Caco-2 (cell line): ENCODE measurements at regions not wholly inside any gene's neighbourhood (a gene's known extent, or its start where the extent isn't known, plus 50 kb on each side); places are given as distances from the start of the nearest gene placed in this dataset.

Source experiments
- BruUV-seq: library from RNA; stranded (reverse); fragments of 400-500 nt; replicated peaks from 2 replicates; lab custom pipeline; 2021; lab: Mats Ljungman, UMichigan
- CTCF ChIA-PET: fragments of 300-600 bp; sonication (Branson Sonifier 250); formaldehyde crosslinking; loops from one replicate; lab custom pipeline; 2022; ENCODE audit warnings: antibody characterized with exemption; lab: Charles Lee
- POLR2A ChIA-PET: fragments of 300-600 bp; sonication (Branson Sonifier 250); formaldehyde crosslinking; loops from one replicate; lab custom pipeline; 2022; ENCODE audit warnings: antibody characterized with exemption; lab: Charles Lee
- DNase-seq, 2 experiments: peaks; one replicate each; pipeline versions ENCODE4 v3.0.0 to v3.0.0-alpha.2; 2020 to 2022
- H3K27me3 ChIP-seq: replicated peaks from 2 replicates; pipeline ENCODE4 v1.6.0; 2011; ENCODE audit warnings: low read length; ENCODE audit not compliant: control insufficient read depth, insufficient read depth
- H3K36me3 ChIP-seq: 2 replicates; pipeline ENCODE4 v1.5.1; 2011; ENCODE audit warnings: low read length; ENCODE audit not compliant: control insufficient read depth, insufficient read depth
- H3K4me1 ChIP-seq: fragments of 250-450 bp; sonication (Bioruptor Pico); 2 replicates; pipeline ENCODE4 v1.5.1; 2020; ENCODE audit warnings: mild to moderate bottlenecking
- H3K4me3 ChIP-seq: 2 replicates; pipeline ENCODE4 v1.5.1; 2011; ENCODE audit warnings: low read depth, mild to moderate bottlenecking, control low read depth, low read length
- H3K9me3 ChIP-seq: fragments of 250-450 bp; sonication (Bioruptor Pico); 2 replicates; pipeline ENCODE4 v1.5.1; 2020; ENCODE audit warnings: mild to moderate bottlenecking, moderate library complexity
- H3K27ac Mint-ChIP-seq: one replicate; pipeline ENCODE4 v1.8.0; 2022; ENCODE audit warnings: mixed read lengths; ENCODE audit not compliant: unreplicated experiment
- H3K27me3 Mint-ChIP-seq: one replicate; pipeline ENCODE4 v1.8.0; 2022; ENCODE audit warnings: mixed read lengths; ENCODE audit not compliant: insufficient read depth, unreplicated experiment
- H3K36me3 Mint-ChIP-seq: one replicate; pipeline ENCODE4 v1.8.0; 2022; ENCODE audit warnings: mild to moderate bottlenecking, mixed read lengths; ENCODE audit not compliant: insufficient read depth, unreplicated experiment
- H3K4me1 Mint-ChIP-seq: one replicate; pipeline ENCODE4 v1.8.0; 2022; ENCODE audit warnings: low read depth, mixed read lengths; ENCODE audit not compliant: unreplicated experiment
- H3K4me3 Mint-ChIP-seq: one replicate; pipeline ENCODE4 v1.8.0; 2022; ENCODE audit warnings: mild to moderate bottlenecking, moderate library complexity, mixed read lengths; ENCODE audit not compliant: unreplicated experiment
- H3K9me3 Mint-ChIP-seq: one replicate; pipeline ENCODE4 v1.8.0; 2022; ENCODE audit warnings: mixed read lengths; ENCODE audit not compliant: unreplicated experiment
- intact Hi-C: fragments of 100-400 bp; cut with micrococcal nuclease; formaldehyde crosslinking; loops from one replicate; pipeline ENCODE4 v1.10.0; 2022; ENCODE audit not compliant: unreplicated experiment
- TF ChIP-seq, protein P1 (sequence below), 2 experiments: fragments of 200-600 bp in 1 of 2; IDR thresholded peaks; 1 replicate in 1 of 2; 2 replicates in 1 of 2; pipeline versions ENCODE4 v1.5.1 to v1.8.0; 2011 to 2022; ENCODE audit warnings: antibody characterized with exemption in 1 of 2, control low read depth in 1 of 2, inconsistent platforms in 1 of 2, low read depth in 1 of 2, low read length in 1 of 2, mild to moderate bottlenecking in 1 of 2, moderate library complexity in 1 of 2; ENCODE audit not compliant: insufficient read depth in 1 of 2, severe bottlenecking in 1 of 2, unreplicated experiment in 1 of 2

DNA sequence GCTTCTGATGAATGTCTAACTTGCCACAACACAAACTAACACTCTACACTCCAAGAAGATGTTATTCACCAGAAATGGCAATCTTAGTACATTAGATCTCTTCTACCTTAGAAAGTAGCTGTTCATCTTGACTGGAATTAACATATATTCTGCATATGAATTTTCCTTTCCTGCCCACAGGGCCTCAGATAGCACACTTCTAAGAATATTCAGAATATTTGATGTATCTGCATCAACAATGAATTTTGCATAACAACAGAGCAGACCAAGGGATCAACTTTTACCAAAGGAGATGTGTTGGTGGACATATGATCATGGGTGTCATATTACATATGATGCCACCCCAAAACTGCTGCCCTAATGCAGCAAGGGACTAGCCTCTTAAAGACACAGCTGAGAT is 960.8 kb upstream of the GHITM start:
- no TSS peak for BruUV-seq
- no peaks in the 10 kb centered on the region for H3K27me3 ChIP-seq
- ChIA-PET CTCF (no interaction called here), POLR2A (no interaction called here)
- intact Hi-C loops: no loop called here
- H3K27me3 Mint-ChIP-seq: peaks cover 3% of the 10 kb centered on the region
- no peaks in the 10 kb centered on the region for H3K36me3 Mint-ChIP-seq
- H3K9me3 ChIP-seq: no peaks in the 10 kb centered on the region
- H3K36me3 ChIP-seq: no peaks in the 10 kb centered on the region
- no peak for DNase-seq
- H3K4me1 ChIP-seq: no peaks in the 10 kb centered on the region
- H3K4me3 ChIP-seq: no peak overlapping the region
- no peak overlapping the region for H3K27ac Mint-ChIP-seq
- H3K4me3 Mint-ChIP-seq: no peak overlapping the region
- H3K4me1 Mint-ChIP-seq: no peaks in the 10 kb centered on the region
- H3K9me3 Mint-ChIP-seq: no peaks in the 10 kb centered on the region
- TF ChIP-seq, protein P1, sequence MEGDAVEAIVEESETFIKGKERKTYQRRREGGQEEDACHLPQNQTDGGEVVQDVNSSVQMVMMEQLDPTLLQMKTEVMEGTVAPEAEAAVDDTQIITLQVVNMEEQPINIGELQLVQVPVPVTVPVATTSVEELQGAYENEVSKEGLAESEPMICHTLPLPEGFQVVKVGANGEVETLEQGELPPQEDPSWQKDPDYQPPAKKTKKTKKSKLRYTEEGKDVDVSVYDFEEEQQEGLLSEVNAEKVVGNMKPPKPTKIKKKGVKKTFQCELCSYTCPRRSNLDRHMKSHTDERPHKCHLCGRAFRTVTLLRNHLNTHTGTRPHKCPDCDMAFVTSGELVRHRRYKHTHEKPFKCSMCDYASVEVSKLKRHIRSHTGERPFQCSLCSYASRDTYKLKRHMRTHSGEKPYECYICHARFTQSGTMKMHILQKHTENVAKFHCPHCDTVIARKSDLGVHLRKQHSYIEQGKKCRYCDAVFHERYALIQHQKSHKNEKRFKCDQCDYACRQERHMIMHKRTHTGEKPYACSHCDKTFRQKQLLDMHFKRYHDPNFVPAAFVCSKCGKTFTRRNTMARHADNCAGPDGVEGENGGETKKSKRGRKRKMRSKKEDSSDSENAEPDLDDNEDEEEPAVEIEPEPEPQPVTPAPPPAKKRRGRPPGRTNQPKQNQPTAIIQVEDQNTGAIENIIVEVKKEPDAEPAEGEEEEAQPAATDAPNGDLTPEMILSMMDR (IDR thresholded peaks at IDR 0.05; ENCODE audit: insufficient read depth in 1 of 2, low read depth in 1 of 2, low read length in 1 of 2, severe bottlenecking in 1 of 2, unreplicated experiment in 1 of 2): no peak

DNA sequence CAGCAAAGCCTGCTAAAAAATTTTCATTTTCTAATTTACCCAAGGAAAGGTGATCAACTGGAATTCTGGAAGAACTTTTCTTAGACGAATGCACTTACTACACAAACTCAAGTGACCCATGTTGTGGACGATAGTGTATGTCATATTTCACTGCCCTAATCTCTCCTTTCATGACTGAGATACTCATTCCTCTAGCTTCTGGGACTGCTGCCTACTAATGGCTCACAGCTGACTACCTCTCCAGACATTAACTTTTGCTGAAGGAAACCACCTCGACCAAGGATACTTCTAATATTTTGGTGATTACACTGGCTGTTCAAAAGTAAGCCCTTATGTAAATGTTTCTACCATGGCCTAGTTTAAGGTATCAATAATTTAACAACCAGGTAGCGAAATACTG is 959.9 kb upstream of the GHITM start:
- peaks cover 3% of the 10 kb centered on the region for H3K27me3 Mint-ChIP-seq
- H3K9me3 ChIP-seq: no peaks in the 10 kb centered on the region
- no peaks in the 10 kb centered on the region for H3K36me3 ChIP-seq
- H3K4me1 Mint-ChIP-seq: no peaks in the 10 kb centered on the region
- H3K27me3 ChIP-seq: no peaks in the 10 kb centered on the region
- no peak overlapping the region for H3K4me3 ChIP-seq
- no peaks in the 10 kb centered on the region for H3K4me1 ChIP-seq
- intact Hi-C loops: no loop called here
- H3K27ac Mint-ChIP-seq: no peak overlapping the region
- H3K9me3 Mint-ChIP-seq: no peaks in the 10 kb centered on the region
- CTCF ChIA-PET: no interaction called here
- POLR2A ChIA-PET: no interaction called here
- no peak for DNase-seq
- BruUV-seq: no TSS peak
- H3K4me3 Mint-ChIP-seq: no peak overlapping the region
- no peaks in the 10 kb centered on the region for H3K36me3 Mint-ChIP-seq
- TF ChIP-seq, protein P1 (IDR thresholded peaks at IDR 0.05; ENCODE audit: insufficient read depth in 1 of 2, low read depth in 1 of 2, low read length in 1 of 2, severe bottlenecking in 1 of 2, unreplicated experiment in 1 of 2): no peak

DNA sequence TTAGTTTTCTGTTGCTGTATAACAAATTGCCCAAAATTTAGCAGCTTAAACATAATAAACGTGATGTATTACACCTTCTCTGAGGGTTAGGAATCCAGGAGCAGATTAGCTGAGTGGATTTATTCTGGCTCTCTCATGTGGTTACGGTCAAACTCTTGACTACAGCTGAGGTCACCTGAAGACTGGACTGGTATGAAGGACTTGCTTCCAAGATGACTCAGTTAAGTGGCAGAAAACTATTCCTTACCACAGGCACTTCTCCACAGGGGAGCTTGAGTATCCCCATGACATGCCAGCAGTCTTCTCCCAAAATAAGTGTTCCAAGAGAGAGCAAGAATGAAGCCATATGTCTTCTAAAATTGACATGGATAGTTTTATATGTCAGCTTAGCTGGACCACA is 957.2 kb upstream of the GHITM start:
- Histone ChIP-seq H3K36me3 (no peaks in the 10 kb centered on the region), H3K9me3 (no peaks in the 10 kb centered on the region), H3K4me3 (no peak overlapping the region), H3K4me1 (no peaks in the 10 kb centered on the region), H3K27me3 (no peaks in the 10 kb centered on the region)
- no peak for DNase-seq
- Mint-ChIP-seq H3K27me3 (peaks cover 3% of the 10 kb centered on the region), H3K4me3 (no peak overlapping the region), H3K36me3 (no peaks in the 10 kb centered on the region), H3K27ac (no peak overlapping the region), H3K9me3 (no peaks in the 10 kb centered on the region), H3K4me1 (no peaks in the 10 kb centered on the region)
- TF ChIP-seq, protein P1 (IDR thresholded peaks at IDR 0.05; ENCODE audit: insufficient read depth in 1 of 2, low read depth in 1 of 2, low read length in 1 of 2, severe bottlenecking in 1 of 2, unreplicated experiment in 1 of 2): no peak
- ChIA-PET POLR2A (no interaction called here), CTCF (no interaction called here)
- no TSS peak for BruUV-seq
- intact Hi-C loops: no loop called here
